ENCODE measurements at regions not wholly inside any gene's neighbourhood (a gene's known extent, or its start where the extent isn't known, plus 50 kb on each side); places are given as distances from the start of the nearest gene placed in this dataset.
"Not testable (repeated sequence)": the region's sequence is repeated elsewhere in the genome, so short reads cannot be mapped to it uniquely, and the experiment has no call there.

DNA sequence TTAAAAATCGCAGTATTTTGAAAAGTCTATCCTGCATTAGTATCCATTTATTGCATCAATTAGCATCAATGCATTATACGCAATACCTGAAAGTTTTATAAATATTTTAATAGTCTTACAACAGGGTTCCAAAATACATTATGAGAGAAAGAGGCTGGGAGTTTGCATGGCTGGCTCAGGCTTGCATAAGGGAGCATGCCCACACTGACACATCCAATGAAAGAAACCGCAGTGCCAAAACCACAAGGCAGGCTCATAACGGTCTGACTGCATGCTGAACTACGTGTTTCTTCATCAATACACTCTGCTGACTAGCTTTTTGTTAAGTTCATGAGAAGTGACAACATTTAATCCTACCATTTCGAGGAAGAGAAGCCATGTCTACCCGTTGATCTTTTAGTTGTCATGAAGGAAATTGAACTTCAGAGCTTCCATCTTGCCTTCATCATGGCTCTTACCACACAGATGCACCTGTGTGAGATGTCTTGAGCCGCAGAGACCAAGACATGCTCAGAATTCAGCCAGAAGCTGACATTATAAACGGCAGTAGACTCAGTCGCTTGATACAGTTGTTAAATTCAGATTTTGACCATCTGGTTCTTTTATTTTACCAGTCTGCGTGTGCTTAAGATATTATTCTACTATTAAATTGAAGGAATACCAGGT, 168.8 kb upstream of the FRG1 start:
- DNase-seq (ENCODE audit: low read depth in 3 of 3, low spot score in 2 of 3): no peak

DNA sequence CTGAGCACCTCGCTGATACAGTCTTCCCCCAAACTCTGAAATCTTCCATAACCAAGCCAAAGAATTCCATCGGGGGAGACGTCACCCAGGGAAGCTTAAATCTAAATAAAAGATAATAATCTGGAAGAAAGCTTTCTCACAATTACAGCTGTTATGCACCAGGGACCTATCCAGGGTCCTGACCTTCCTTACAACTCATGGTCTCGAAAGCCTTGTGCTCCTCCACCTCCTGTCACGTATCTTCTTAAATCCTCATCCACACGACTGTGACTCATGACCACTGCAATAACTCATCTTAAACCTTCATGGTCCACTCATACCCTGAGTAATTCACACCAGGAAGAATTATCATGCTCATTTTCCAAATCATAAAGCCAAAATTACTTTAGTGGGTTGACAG, 166.8 kb upstream of the FRG1 start:
- DNase-seq (ENCODE audit: low read depth in 3 of 3, low spot score in 2 of 3): no peak

DNA sequence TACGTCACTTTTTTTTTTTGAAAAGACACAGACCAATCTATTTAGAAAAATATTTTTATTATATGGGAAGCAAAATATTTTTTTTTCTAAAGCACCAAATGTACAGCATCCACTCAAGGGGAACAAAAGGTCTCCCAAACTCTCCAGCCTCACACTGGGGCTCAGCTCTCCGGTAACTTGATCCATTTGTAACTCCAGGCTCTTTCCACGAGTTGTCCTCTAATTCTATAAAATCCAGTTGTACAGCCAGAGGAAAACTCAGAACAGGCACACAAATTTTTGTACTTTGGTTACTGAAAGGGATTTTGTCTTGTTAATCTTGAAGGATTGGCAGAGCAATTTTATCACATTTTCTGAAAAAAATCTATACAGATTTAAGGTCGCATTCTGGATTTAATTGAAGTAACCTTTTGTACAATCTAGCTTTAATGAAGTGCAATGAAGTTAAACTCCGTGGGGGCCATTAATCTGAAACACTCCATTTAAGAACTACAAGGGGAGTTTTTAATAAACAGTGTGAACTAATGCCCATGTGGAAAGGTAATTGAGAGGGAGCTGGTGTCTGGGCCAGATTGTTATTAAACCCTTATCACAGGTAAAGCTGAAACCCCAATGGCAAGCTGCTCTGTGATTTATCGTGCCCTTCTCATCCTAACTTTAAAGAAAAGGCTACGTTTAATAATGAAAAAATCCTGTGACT, 161.2 kb upstream of the FRG1 start:
- DNase-seq (ENCODE audit: low read depth in 3 of 3, low spot score in 2 of 3): no peak

DNA sequence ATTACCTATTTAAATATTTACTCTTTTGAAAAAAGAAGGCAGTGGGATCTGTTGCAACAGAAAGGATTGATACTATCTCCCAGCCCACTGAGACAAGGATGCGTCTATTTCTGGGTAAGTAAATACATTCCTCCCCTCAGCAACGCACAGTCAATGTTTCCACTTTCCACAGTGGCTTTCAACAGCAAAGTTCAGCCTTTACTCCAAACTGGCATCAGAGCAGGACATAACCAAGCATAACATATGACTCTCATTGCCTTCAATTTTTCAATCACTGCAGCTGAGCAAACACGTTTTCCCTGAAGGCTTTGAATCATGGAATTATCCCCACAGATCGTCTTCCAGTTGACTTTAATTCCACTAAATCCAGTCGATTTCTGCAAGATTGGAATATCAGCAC, 160.3 kb upstream of the FRG1 start:
- DNase-seq (ENCODE audit: low read depth in 3 of 3, low spot score in 2 of 3): no peak

DNA sequence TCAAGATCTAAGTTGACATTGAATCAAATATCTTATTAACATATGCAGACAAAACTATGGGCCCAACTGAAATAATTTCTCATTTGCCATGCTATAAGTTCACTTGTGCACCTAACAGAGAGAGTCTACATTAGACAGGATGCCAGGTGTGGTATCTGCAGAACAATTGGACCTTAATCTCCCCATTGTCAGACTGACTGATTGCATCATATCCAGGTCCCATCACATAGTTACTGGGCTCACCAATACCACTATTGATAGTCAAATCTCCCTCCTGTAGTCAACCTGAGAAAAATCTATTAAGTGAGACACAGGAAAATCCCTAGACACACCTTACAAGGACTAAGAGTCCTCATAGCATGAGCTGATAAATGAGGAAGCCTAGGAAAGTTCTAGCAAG, 156.0 kb upstream of the FRG1 start:
- DNase-seq (ENCODE audit: low read depth in 3 of 3, low spot score in 2 of 3): no peak

DNA sequence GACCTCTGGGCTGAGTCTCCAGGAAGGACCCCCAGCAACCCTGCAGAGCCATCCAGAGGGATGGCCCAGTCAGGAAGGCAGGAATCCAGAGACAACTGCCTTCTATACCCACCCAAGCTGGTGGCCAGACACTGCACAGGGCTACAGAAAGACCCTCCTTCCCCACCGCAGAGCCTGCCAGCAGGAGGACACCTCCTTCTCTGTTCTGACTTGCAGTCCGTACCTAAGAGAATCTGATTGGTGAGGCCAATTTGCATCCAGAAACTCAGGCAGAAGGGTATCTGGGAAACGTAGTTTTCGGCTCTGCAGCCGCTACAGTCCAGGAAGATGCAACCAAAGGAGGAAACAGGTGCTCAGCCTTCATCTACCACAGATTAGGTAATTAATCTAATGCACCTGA, 155.4 kb upstream of the FRG1 start:
- no peak for DNase-seq (ENCODE audit: low read depth in 3 of 3, low spot score in 2 of 3)

DNA sequence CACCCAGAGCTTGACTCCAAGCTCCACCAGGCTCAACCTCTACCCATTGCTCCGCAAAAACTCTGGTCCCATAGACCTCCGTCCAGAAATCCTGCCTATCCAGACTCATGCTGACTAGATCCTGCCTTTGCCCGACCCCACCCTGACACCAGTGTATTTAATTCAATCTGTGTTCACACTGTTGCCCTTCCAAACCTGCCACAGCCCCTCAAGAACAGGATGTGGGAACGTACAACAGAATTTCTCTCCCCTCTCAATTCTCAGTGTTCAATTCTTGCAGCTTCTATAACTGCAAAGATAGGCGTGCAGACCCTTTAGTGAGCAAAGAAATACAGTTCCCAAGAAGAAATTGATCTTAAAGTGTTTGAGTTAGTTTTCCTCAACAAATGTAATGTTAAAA, 154.2 kb upstream of the FRG1 start:
- no peak for DNase-seq (ENCODE audit: low read depth in 3 of 3, low spot score in 2 of 3)

DNA sequence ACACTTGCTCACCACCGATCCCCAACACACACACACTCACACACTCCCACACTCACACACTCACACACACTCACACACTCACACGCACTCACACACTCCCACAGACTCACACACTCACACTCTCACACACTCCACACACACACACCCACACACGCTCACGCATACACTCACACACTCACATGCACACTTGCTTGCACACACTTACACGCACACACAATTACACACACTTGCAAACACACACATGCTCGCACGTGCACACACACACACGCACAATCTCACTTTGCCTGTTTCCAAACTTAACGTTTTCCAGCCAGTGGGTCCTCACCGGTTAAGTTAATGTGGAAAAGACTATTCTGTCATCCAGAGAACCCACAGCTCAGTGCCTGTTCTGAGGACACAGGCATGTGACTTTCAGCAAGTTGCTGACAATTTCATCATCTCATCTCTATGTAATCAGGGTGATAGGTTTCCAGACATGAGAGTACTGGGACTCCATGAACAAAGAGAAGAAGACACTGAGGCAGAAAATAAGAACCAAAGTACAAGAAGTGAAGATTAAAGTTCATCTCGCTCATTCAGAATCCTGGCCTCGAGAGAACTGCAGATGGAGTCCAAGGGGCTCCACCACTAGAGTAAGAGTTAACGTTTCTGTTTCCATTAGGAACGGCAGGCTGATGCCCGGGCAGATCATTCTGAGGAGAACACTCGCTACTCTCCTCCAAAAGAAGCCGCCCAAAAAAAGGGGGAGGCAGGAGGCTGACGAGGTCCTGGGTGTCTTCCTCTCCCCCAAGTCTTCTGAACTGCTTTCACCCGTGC, 153.2 kb upstream of the FRG1 start:
- DNase-seq (ENCODE audit: low read depth in 3 of 3, low spot score in 2 of 3): no peak

DNA sequence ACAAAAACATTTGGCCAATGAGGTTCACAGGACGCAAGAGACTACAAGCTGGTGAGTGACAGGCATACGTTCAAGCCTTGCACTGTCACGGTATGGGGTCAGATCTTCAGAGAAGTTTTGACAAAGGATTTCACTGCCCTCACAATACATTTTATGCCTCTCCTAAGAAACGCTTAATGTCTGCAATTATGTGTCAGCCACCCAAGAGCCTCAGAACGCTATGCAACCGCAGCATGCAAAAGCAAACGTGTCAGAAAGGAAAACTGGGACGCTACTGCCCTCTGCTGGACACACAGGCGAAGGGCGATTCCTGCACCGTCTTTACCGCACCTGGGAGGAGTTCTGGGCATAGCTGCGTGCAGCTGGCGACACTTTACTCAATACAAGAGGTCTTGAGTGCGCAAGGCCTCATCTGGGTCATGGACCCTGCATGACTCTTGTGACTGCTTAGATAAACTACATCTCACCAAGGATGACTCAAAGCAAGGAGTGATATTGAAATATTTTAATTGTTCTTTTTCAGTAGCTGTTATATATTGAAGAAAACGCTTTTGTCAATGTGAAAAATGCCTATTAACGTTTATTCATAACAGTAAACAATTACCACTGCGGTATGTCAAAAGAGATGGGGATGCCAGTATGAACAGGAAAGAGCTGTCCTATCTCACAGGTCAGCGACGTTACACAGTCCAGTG, 147.6 kb upstream of the FRG1 start:
- DNase-seq (ENCODE audit: low read depth in 3 of 3, low spot score in 2 of 3): peak; percentile 62 to 80 (median 76)

DNA sequence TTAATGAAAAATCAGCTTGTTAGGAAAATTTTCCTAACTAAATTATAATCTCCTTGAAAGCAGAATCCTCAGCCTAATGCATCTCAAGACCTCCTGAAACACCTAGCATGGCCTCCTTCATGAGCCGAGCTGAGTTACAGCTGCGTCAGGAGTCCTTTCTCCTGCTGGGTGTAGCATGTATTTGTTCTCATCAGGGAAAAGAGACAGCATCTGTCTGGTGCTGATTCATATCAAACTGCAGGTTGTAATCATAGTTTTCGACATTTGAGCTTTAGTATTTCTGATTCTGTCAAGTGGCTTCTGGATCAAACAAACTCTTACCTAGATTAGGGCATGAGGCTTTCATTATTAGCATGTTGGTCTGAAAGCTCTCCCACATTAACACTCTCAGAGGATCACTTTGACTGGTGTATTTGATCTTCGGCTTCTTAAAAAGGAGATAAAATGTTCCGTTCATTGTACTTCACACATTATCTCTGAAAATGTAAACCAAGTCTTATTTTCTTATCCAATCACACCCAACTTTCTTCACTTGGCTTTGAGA, 140.1 kb upstream of the FRG1 start:
- no peak for DNase-seq (ENCODE audit: low read depth in 3 of 3, low spot score in 2 of 3)

DNA sequence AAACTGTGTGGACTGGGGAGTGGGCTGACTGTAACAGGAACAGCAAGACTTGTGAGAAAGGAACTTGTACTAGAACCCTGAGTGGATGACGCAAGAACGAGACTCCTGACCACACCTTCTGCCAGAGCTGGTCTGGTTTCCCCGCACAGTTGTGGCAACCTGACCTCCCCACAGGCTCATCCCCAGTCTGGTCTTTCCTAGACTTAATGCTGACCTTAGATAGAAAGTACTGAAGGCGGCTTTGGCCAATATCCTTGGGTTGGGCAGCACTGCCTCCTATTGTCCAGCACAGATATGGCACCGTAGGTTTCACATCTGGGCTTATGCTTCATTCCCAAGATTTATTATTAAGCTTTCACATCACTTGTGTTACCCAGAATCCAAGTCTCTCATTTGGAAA, 137.8 kb upstream of the FRG1 start:
- DNase-seq (ENCODE audit: low read depth in 3 of 3, low spot score in 2 of 3): no peak

DNA sequence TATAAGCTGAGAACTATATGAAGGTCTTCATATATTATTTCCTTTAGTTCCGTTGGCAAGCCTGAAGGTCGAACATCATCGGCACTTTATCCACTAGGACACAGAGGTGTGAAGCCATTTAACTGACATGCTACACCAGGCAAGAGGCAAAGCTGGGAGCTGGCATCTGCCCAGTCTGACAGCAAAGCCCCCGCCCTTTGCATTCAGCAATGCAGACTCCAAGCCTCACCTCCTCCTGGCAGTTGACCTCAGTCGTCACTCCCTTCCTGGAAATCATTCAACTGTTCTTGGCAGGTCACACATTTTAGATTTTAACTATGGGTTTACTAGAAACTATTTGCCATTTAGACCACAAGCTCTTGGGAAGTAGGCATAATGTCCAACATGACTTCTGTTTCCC, 135.8 kb upstream of the FRG1 start:
- no peak for DNase-seq (ENCODE audit: low read depth in 3 of 3, low spot score in 2 of 3)

DNA sequence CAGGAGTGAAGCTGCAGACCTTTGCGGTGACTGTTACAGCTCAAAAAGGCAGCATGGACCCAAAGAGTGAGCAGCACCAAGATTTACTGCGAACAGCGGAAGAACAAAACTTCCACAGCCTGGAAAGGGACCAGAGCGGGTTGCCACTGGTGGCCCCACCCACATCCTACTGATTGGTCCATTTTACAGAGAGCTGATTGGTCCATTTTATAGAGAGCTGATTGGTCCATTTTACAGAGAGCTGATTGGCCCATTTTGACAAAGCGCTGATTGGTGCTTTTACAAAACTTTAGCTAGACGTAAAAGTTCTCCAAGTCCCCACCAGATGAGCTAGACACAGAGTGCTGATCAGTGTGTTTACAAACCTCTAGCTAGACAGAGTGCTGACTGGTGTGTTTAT, 134.2 kb upstream of the FRG1 start:
- DNase-seq (ENCODE audit: low read depth in 3 of 3, low spot score in 2 of 3): no peak

DNA sequence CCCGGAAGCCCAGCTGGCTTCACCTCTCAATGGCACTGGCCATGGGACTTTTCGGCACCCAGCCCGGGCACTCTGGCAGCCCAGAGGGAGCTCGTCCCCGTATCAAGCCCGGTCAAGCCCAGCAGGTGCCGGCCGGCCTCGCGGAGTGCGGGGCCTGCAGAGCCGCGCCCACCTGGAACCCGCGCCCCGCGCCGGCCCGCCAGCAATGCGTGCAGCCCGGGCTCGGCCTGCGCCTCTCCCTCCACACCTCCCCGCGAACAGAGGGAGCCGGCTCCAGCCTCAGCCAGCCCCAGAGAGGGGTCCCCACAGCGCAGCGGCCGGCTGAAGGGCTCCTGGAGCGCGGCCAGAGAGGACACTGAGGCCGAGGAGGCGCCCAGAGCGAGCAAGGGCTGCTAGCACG, 133.6 kb upstream of the FRG1 start:
- DNase-seq (ENCODE audit: low read depth in 3 of 3, low spot score in 2 of 3): no peak

DNA sequence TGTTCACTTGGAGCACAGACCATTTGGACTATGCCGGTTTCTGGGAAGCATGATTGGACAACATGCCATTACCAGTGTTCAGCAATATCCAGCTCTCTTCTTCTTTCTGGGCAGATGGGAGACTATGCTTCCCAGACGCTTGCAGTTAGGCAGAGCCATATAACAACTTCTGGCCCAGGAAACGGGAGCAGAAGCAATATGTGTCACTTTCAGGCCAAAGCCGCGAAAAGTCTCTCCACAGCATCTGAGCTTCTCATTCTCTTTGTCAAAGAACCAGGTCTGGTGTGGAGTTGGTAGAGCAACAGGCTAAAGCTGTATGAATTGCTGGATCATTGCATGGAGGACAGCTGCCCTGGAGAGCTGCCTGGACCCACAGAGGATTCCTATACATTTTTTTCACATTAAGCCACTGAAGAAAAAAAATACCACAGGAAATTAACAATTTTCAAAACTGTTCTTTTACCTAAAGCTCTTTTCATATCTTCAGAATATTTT, 131.4 kb upstream of the FRG1 start:
- no peak for DNase-seq (ENCODE audit: low read depth in 3 of 3, low spot score in 2 of 3)

DNA sequence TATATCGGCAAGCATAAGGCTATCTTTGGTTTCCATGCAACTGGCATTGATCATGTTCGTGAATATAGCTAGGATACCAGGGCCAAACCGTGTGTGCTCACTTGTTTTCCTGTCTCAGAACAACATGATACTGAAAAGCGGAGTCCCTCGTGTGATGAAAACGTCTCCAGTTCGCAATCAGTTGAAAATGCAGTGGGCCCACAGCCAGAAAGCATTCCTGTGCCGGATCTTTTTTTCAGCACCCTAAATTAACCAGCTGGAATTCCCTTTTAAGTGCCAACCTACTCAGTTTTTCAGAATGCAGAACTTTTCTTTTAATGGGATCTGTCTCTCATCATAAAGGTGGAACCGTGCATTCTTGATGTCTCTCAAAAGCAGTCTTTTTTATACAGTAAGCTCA, 130.8 kb upstream of the FRG1 start:
- no peak for DNase-seq (ENCODE audit: low read depth in 3 of 3, low spot score in 2 of 3)

DNA sequence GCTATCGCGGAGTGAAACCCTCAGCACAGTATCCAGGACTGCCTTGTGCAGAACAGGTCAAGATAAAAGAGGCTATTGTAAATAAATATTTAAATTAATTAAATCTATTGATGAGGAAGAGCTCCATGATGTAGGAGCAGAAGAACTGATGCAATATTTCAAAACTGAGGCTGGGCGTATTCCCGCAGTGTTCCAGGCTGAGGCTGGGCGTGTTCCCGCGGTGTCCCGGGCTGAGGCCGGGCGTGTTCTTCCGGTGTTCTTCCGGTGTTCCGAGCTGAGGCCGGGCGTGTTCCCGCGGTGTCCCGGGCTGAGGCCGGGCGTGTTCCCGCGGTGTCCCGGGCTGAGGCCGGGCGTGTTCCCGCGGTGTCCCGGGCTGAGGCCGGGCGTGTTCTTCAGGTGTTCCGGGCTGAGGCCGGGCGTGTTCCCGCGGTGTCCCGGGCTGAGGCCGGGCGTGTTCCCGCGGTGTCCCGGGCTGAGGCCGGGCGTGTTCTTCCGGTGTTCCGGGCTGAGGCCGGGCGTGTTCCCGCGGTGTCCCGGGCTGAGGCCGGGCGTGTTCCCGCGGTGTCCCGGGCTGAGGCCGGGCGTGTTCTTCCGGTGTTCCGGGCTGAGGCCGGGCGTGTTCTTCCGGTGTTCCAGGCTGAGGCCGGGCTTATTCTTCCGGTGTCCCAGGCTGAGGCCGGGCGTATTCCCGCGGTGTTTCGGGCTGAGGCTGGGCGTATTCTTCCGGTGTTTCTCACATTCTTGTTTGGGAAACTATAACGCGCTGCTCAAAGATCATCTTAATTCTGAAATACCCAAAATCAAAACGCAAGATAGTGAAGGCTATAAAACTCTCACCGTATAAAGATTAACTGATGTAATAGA, 130.1 kb upstream of the FRG1 start:
- DNase-seq (ENCODE audit: low read depth in 3 of 3, low spot score in 2 of 3): not testable (repeated sequence)

DNA sequence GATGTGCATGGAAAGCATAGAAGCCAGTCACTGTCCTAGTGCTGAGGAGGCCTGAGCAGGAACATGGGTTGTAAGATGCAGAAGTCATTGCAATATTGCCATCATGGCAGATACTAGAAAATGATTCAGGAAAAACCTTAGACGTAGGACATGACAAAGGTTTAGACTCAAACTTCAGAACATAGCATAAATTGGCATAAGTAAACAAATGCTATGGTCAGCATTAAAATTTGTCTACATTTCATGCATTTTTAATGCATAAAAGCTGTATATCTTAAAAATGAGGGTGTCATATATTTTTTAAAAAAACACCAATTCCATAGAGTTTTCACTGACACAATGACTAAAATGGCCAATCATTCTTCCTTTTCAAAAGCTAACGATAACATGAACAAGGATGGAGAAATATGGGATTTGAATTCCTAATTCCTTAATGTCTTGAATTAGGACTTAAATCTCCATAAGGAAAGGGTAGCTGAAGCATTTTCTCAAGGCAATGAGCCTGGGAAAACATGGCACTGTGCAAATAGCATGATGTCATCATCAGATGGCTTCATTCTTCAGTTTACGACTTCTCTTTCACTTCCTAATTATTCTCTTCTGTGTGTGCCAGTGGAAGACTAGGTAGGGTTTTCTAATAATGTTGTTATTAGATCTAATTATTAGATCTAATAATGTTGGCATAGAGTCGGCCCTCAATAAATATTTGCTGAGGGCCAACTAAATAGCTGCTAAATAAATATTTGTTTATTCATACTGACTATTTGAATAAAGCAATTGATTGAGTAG, 125.1 kb upstream of the FRG1 start:
- no peak for DNase-seq (ENCODE audit: low read depth in 3 of 3, low spot score in 2 of 3)

DNA sequence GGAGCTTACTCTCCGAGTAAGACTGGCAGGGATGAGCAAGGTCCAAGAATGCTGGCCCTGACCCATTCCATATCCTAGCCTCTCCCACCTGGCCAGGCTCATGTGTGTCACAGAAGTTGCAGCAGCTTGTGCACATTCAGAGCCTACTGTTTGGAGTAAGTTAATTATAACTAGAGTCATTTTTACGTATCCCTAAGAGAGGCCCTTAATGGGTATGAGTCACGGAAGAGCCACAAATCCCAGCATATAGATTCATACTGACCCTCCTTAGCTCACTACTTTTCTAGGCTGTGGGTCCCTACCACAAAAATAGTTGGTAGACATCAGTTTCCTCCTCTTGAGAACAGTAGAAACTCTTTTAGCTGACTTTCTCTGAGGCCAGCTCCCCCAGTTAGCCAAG, 118.3 kb upstream of the FRG1 start:
- DNase-seq (ENCODE audit: low read depth in 3 of 3, low spot score in 2 of 3): no peak
